Breast epithelium (tissue), 4 donors: ENCODE measurements at regions not wholly inside any gene's neighbourhood (a gene's known extent, or its start where the extent isn't known, plus 50 kb on each side); places are given as distances from the start of the nearest gene placed in this dataset.

ENCODE experiments used
- DNase-seq, 2 donors: peaks; one replicate each; pipeline ENCODE4 v3.0.0-alpha.2; 2019; ENCODE audit warnings: low spot score in 2 of 2
- H3K27ac ChIP-seq, 2 donors: fragments of 200-600 bp; sonication (generic) in 1 of 2; one replicate each; pipeline ENCODE4 v1.5.1; 2016 to 2019; ENCODE audit warnings: mild to moderate bottlenecking in 1 of 2
- H3K27me3 ChIP-seq, 2 donors: fragments of 200-600 bp; sonication (generic) in 1 of 2; one replicate each; pipeline versions ENCODE4 v1.5.1 to v1.6.0; 2017 to 2019; ENCODE audit warnings: control low read depth in 1 of 2, mild to moderate bottlenecking in 1 of 2
- H3K36me3 ChIP-seq: fragments of 200-600 bp; one replicate; pipeline ENCODE4 v1.5.1; 2019
- H3K4me1 ChIP-seq, 2 donors: fragments of 200-600 bp; sonication (generic); one replicate each; pipeline ENCODE4 v1.5.1; 2016 to 2019; ENCODE audit warnings: control low read depth in 1 of 2
- H3K4me3 ChIP-seq, 3 donors: fragments of 200-600 bp; sonication (generic); 1 replicate in 2 of 3; 2 replicates in 1 of 3; pipeline ENCODE4 v1.5.1; 2016 to 2019; ENCODE audit warnings: mild to moderate bottlenecking in 3 of 3, moderate library complexity in 2 of 3
- H3K9me3 ChIP-seq, 2 donors: fragments of 200-600 bp; sonication (generic) in 1 of 2; one replicate each; pipeline ENCODE4 v1.5.1; 2016 to 2019; ENCODE audit warnings: control low read depth in 1 of 2
- CTCF ChIP-seq, 3 donors: fragments of 450-650 bp; IDR thresholded peaks; one replicate each; pipeline ENCODE4 v1.5.1; 2016 to 2017; ENCODE audit warnings: antibody characterized with exemption in 3 of 3, mild to moderate bottlenecking in 3 of 3, moderate library complexity in 3 of 3
- POLR2A ChIP-seq: fragments of 450-650 bp; IDR thresholded peaks from one replicate; pipeline ENCODE4 v1.6.1; 2016; ENCODE audit warnings: antibody characterized with exemption, mild to moderate bottlenecking, moderate library complexity
- POLR2AphosphoS5 ChIP-seq, 3 donors: sonication (generic); formaldehyde crosslinking; IDR thresholded peaks; one replicate each; pipeline ENCODE4 v1.6.1; 2017; ENCODE audit warnings: antibody characterized with exemption in 3 of 3
- intact Hi-C: fragments of 100-400 bp; cut with DNase I; formaldehyde crosslinking; loops from one replicate; pipeline ENCODE4 v1.15.1; 2023; ENCODE audit warnings: low total_unique reads

DNA sequence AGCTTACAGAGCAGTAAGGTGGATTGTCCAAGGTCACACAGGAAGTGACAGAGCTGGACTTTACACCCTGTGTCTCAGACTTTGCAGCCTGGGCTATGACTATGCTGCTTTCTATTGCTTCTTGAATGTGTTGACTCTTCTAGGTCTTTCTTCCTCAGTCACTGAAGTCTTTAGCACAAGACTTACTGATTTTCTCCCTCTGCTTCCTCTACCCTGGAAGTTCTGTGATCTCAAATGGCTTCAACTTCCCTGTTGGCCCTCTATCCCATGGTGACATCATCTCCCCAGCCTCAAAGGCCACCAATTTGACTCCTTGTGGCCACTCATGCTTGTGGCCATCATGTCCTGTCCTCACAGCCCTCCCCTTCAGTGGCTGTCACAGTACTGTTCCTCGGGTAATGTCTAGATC is 181.3 kb downstream of the HS3ST3A1 start:
- Histone ChIP-seq H3K27me3 (no peaks in the 10 kb centered on the region), H3K27ac (no peak overlapping the region), H3K4me3 (no peak overlapping the region), H3K4me1 (no peaks in the 10 kb centered on the region), H3K9me3 (no peaks in the 10 kb centered on the region), H3K36me3 (no peaks in the 10 kb centered on the region)
- TF ChIP-seq CTCF (IDR thresholded peaks at IDR 0.05), result no peak
- TF ChIP-seq POLR2AphosphoS5 (IDR thresholded peaks at IDR 0.05), result no peak
- no peak for TF ChIP-seq POLR2A
- intact Hi-C loops, result no loop called here
- no peak for DNase-seq

- Histone ChIP-seq H3K9me3 (no peaks in the 10 kb centered on the region), H3K4me3 (no peak overlapping the region), H3K27ac (no peak overlapping the region), H3K36me3 (no peaks in the 10 kb centered on the region), H3K27me3 (no peaks in the 10 kb centered on the region), H3K4me1 (no peaks in the 10 kb centered on the region)
- no peak for DNase-seq
- TF ChIP-seq CTCF (IDR thresholded peaks at IDR 0.05), result no peak
- TF ChIP-seq POLR2AphosphoS5 (IDR thresholded peaks at IDR 0.05), result no peak
- no peak for TF ChIP-seq POLR2A
- intact Hi-C loops, result no loop called here
These were observed 182.1 kb downstream of the HS3ST3A1 start for GRCh38 chr17:13419676-13420075.

DNA sequence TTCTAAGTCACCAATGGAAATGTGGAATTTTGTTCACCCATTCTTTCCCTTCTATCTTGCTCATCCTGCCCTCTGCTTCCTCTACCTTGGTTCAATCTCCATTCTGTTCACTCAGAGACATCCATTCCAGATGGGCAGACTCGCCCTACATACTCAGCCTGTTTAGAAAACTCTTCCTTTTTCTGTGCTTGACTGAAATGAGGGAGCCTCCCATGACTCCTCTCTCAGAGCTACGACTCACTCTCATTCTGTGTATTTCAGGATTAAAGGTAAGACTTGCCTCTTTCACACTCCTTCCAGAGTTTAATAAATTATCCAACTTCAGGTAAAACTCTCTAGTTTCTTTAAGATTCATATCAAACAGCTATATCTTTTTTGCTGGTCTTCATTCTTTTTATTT is 182.8 kb downstream of the HS3ST3A1 start:
- intact Hi-C loops, result no loop called here
- H3K27me3 ChIP-seq, result no peaks in the 10 kb centered on the region
- no peak for TF ChIP-seq POLR2AphosphoS5 (IDR thresholded peaks at IDR 0.05)
- no peak for TF ChIP-seq CTCF (IDR thresholded peaks at IDR 0.05)
- TF ChIP-seq POLR2A, result no peak
- no peak overlapping the region for H3K4me3 ChIP-seq
- H3K36me3 ChIP-seq, result no peaks in the 10 kb centered on the region
- H3K9me3 ChIP-seq, result no peaks in the 10 kb centered on the region
- H3K4me1 ChIP-seq, result no peaks in the 10 kb centered on the region
- H3K27ac ChIP-seq, result no peak overlapping the region
- DNase-seq, result no peak

- Histone ChIP-seq H3K36me3 (no peaks in the 10 kb centered on the region), H3K9me3 (no peaks in the 10 kb centered on the region), H3K27ac (no peak overlapping the region), H3K4me3 (no peak overlapping the region), H3K27me3 (no peaks in the 10 kb centered on the region), H3K4me1 (no peaks in the 10 kb centered on the region)
- intact Hi-C loops, result no loop called here
- no peak for DNase-seq
- TF ChIP-seq POLR2AphosphoS5 (IDR thresholded peaks at IDR 0.05), result no peak
- no peak for TF ChIP-seq CTCF (IDR thresholded peaks at IDR 0.05)
- TF ChIP-seq POLR2A, result no peak
These were observed 184.3 kb downstream of the HS3ST3A1 start for GRCh38 chr17:13417381-13417950.

DNA sequence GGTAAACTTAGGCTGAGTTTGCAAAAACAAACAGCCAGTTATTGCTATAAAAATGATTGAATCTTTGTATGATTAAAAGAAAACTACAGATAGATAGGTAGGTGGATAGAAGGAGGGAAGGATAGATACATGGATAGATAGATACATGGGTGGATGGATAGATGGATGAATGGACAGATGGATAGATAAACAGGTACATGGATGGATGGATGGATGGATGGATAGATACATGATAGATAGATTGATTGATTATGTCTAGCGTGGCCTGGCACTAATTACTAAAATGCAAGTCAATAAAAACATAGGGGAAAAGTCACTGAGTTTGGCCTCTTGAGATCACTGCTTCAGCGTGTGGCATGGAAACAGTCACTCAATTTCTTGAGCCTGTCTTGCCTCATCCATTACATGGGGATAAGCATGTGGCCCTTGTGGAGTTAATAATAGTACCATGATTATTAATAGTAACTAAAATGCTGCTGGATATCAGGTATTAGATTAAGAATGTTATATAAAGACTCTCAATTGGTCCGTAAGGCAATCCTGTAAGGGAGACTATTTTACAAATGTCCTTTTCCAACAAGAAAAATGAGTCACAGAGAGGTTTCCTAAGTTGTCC is 184.9 kb downstream of the HS3ST3A1 start:
- no peaks in the 10 kb centered on the region for H3K27me3 ChIP-seq
- no peaks in the 10 kb centered on the region for H3K9me3 ChIP-seq
- H3K27ac ChIP-seq, result no peak overlapping the region
- no peak for DNase-seq
- TF ChIP-seq CTCF (IDR thresholded peaks at IDR 0.05) (no peak), POLR2A (no peak), POLR2AphosphoS5 (IDR thresholded peaks at IDR 0.05) (no peak)
- intact Hi-C loops, result no loop called here
- no peaks in the 10 kb centered on the region for H3K36me3 ChIP-seq
- no peaks in the 10 kb centered on the region for H3K4me1 ChIP-seq
- H3K4me3 ChIP-seq, result no peak overlapping the region
